ENCODE measurements at regions not wholly inside any gene's neighbourhood (a gene's known extent, or its start where the extent isn't known, plus 50 kb on each side); places are given as distances from the start of the nearest gene placed in this dataset.

DNA sequence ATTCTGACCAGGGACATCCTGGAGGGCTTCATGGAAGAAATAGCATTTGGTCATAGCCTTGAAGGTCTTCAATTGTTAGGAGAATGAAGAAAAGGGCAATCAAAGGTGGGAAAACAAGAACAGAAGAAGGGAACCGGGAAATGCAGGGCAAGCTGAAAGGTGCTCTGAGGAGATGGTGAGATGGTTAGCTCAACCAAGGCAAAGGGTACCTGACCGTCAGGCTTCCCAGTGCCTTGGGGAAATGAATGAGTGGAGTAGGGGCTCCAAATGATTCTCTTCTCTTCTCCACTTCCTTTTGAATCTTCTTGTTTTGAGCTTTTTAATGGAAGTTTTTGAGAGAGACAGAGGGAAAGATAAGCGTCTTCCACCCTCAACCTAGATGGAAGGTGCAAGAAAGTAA, 155.6 kb upstream of the PWP1 start:
- Histone ChIP-seq H3K9me3 (ENCODE audit: severe bottlenecking) (no peaks in the 10 kb centered on the region), H3K36me3 (no peaks in the 10 kb centered on the region), H3K4me3 (ENCODE audit: low read depth, low read length) (no peak overlapping the region), H3K27me3 (ENCODE audit: insufficient read depth, low read depth, severe bottlenecking) (no peaks in the 10 kb centered on the region), H3K27ac (no peak overlapping the region)
- TF ChIP-seq, protein P1, sequence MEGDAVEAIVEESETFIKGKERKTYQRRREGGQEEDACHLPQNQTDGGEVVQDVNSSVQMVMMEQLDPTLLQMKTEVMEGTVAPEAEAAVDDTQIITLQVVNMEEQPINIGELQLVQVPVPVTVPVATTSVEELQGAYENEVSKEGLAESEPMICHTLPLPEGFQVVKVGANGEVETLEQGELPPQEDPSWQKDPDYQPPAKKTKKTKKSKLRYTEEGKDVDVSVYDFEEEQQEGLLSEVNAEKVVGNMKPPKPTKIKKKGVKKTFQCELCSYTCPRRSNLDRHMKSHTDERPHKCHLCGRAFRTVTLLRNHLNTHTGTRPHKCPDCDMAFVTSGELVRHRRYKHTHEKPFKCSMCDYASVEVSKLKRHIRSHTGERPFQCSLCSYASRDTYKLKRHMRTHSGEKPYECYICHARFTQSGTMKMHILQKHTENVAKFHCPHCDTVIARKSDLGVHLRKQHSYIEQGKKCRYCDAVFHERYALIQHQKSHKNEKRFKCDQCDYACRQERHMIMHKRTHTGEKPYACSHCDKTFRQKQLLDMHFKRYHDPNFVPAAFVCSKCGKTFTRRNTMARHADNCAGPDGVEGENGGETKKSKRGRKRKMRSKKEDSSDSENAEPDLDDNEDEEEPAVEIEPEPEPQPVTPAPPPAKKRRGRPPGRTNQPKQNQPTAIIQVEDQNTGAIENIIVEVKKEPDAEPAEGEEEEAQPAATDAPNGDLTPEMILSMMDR (IDR thresholded peaks at IDR 0.05; ENCODE audit: low read depth, low read length) = no peak
- no peak for DNase-seq

DNA sequence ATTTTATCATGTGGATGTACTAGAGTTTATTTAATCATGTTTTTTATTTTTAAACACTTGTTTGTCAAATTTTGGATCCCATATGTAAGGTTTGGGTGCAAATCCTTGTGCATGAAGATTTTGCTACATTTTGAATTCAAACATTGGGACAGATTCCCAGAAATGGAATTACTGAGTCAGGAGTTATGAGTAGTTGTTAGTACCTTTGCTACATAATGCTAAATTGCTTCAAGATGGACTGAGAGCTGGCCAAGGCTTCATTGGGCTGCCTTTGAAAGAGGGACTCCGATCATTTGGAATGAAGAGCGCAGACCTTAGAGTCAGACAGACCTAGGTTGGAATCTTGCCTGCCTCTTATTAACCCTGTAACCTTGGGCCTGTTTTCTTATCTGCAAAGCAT, 154.9 kb upstream of the PWP1 start:
- Histone ChIP-seq H3K27me3 (ENCODE audit: insufficient read depth, low read depth, severe bottlenecking) (no peaks in the 10 kb centered on the region), H3K9me3 (ENCODE audit: severe bottlenecking) (no peaks in the 10 kb centered on the region), H3K36me3 (no peaks in the 10 kb centered on the region), H3K4me3 (ENCODE audit: low read depth, low read length) (no peak overlapping the region), H3K27ac (no peak overlapping the region)
- TF ChIP-seq, protein P1 (IDR thresholded peaks at IDR 0.05; ENCODE audit: low read depth, low read length) = no peak
- DNase-seq = no peak

DNA sequence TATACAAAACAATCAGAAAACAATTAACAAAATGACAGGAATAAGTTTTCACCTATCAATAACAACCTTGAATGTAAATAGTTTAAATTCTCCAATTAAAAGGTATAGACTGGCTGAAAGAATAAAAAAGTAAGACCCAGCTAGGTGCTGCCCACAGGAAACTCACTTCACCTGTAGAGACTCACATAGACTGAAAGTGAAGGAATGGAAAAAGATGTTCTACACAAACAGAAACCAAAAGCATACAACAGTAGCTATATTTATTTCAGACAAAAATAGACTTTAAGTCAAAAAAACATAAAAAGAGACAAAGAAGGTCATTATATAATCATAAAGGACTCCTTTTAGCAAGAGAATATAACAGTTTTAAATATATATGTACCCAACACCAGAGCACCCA, 152.4 kb upstream of the PWP1 start:
- Histone ChIP-seq H3K4me3 (ENCODE audit: low read depth, low read length) (no peak overlapping the region), H3K9me3 (ENCODE audit: severe bottlenecking) (no peaks in the 10 kb centered on the region), H3K36me3 (no peaks in the 10 kb centered on the region), H3K27me3 (ENCODE audit: insufficient read depth, low read depth, severe bottlenecking) (no peaks in the 10 kb centered on the region), H3K27ac (no peak overlapping the region)
- TF ChIP-seq, protein P1 (IDR thresholded peaks at IDR 0.05; ENCODE audit: low read depth, low read length) = no peak
- no peak for DNase-seq

DNA sequence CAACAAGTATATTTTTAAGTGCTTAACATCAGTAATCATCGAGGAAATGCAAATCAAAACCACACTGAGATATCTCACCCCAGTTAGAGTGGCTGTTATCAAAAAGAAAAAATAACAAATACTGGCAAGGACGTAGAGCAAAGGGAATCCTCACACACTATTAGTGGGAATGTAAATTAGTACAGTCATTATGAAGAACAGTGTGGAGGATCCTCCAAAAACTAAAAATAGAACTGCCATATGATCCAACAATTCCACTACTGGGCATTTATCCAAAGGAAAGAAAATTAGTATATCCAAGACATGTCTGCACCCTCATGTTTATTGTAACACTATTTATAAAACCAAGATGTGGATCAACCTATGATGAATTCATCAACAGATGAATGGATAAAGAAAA, 149.0 kb upstream of the PWP1 start:
- Histone ChIP-seq H3K36me3 (no peaks in the 10 kb centered on the region), H3K27ac (no peak overlapping the region), H3K4me3 (ENCODE audit: low read depth, low read length) (no peak overlapping the region), H3K9me3 (ENCODE audit: severe bottlenecking) (no peaks in the 10 kb centered on the region), H3K27me3 (ENCODE audit: insufficient read depth, low read depth, severe bottlenecking) (no peaks in the 10 kb centered on the region)
- DNase-seq = no peak
- TF ChIP-seq, protein P1 (IDR thresholded peaks at IDR 0.05; ENCODE audit: low read depth, low read length) = no peak

DNA sequence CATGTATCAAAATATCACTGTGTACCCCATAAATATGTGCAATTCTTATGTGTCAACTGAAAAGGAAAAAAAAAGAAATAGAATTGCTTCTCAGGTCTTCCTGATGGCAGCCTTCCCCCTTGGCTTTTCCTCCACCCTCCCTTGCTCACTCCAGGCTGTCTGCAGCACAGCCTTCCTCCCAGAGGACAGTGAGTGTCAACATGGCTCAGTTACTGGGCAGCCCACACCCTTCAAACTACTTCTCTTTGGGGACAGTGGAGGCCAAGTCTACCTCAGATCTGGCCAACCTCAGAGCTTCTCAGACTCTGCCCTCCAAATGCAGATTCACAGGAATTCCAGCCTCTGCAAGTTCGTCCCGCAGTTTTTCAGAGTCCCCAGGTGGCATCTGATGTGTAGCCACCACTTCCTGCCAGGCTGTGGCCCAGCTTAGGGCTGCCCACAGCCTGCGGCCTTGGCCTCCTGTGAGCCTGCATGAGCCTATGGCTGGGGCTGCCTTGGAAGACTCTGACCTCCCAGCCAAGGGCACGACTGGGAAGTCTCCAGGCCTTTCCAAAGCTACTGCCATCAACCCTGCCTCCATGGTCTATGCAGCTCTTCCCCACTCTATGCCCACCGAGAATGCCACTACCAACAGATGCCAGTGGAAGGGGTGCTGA, 148.0 kb upstream of the PWP1 start:
- Histone ChIP-seq H3K27me3 (ENCODE audit: insufficient read depth, low read depth, severe bottlenecking) (no peaks in the 10 kb centered on the region), H3K4me3 (ENCODE audit: low read depth, low read length) (no peak overlapping the region), H3K36me3 (no peaks in the 10 kb centered on the region), H3K9me3 (ENCODE audit: severe bottlenecking) (no peaks in the 10 kb centered on the region), H3K27ac (no peak overlapping the region)
- DNase-seq = no peak
- TF ChIP-seq, protein P1 (IDR thresholded peaks at IDR 0.05; ENCODE audit: low read depth, low read length) = no peak

Measured in WERI-Rb-1 (cell line).